ENCODE measurements at regions not wholly inside any gene's neighbourhood (a gene's known extent, or its start where the extent isn't known, plus 50 kb on each side); places are given as distances from the start of the nearest gene placed in this dataset.
"Not testable (repeated sequence)": the region's sequence is repeated elsewhere in the genome, so short reads cannot be mapped to it uniquely, and the experiment has no call there.

GRCh38 chr20:60787276-60787675 is 464.8 kb upstream of the CDH4 start:
- DNase-seq = no peak
- Mint-ChIP-seq H3K27ac (no peak overlapping the region), H3K4me3 (no peak overlapping the region), H3K27me3 (ENCODE audit: low read depth, poor library complexity) (peaks cover 24% of the 10 kb centered on the region), H3K4me1 (peaks cover 27% of the 10 kb centered on the region), H3K9me3 (no peaks in the 10 kb centered on the region), H3K36me3 (ENCODE audit: low read depth) (no peaks in the 10 kb centered on the region)
- no peak for TF ChIP-seq CTCF (IDR thresholded peaks at IDR 0.05)

GRCh38 chr20:60788070-60788469 is 464.0 kb upstream of the CDH4 start:
- DNase-seq = no peak
- Mint-ChIP-seq H3K9me3 (no peaks in the 10 kb centered on the region), H3K27me3 (ENCODE audit: low read depth, poor library complexity) (peaks cover 26% of the 10 kb centered on the region), H3K4me3 (no peak overlapping the region), H3K4me1 (peaks cover 27% of the 10 kb centered on the region), H3K27ac (no peak overlapping the region), H3K36me3 (ENCODE audit: low read depth) (no peaks in the 10 kb centered on the region)
- no peak for TF ChIP-seq CTCF (IDR thresholded peaks at IDR 0.05)

- no peak for DNase-seq
- no peaks in the 10 kb centered on the region for H3K36me3 Mint-ChIP-seq (ENCODE audit: low read depth)
- H3K27me3 Mint-ChIP-seq (ENCODE audit: low read depth, poor library complexity) = peaks cover 31% of the 10 kb centered on the region
- no peak for TF ChIP-seq CTCF (IDR thresholded peaks at IDR 0.05)
- no peaks in the 10 kb centered on the region for H3K9me3 Mint-ChIP-seq
- H3K4me3 Mint-ChIP-seq = no peak overlapping the region
- H3K27ac Mint-ChIP-seq = no peak overlapping the region
- peaks cover 20% of the 10 kb centered on the region for H3K4me1 Mint-ChIP-seq
Measured at GRCh38 chr20:60789399-60789798, 462.7 kb upstream of the CDH4 start.

GRCh38 chr20:60790339-60790738 is 461.7 kb upstream of the CDH4 start:
- H3K9me3 Mint-ChIP-seq; DNase-seq; H3K4me3 Mint-ChIP-seq; H3K36me3 Mint-ChIP-seq (ENCODE audit: low read depth); H3K27ac Mint-ChIP-seq: not testable (repeated sequence)
- Mint-ChIP-seq H3K27me3 (ENCODE audit: low read depth, poor library complexity) (peaks cover 29% of the 10 kb centered on the region), H3K4me1 (peaks cover 22% of the 10 kb centered on the region)

GRCh38 chr20:60791823-60792222 is 460.2 kb upstream of the CDH4 start:
- no peak overlapping the region for H3K4me3 Mint-ChIP-seq
- H3K27ac Mint-ChIP-seq = no peak overlapping the region
- peaks cover 29% of the 10 kb centered on the region for H3K27me3 Mint-ChIP-seq (ENCODE audit: low read depth, poor library complexity)

GRCh38 chr20:60792941-60793340 is 459.1 kb upstream of the CDH4 start:
- no peak for TF ChIP-seq CTCF (IDR thresholded peaks at IDR 0.05)
- H3K27me3 Mint-ChIP-seq (ENCODE audit: low read depth, poor library complexity) = peaks cover 24% of the 10 kb centered on the region

More at GRCh38 chr20:60791823-60792222, 460.2 kb upstream of the CDH4 start:
- no peak for TF ChIP-seq CTCF (IDR thresholded peaks at IDR 0.05)
- no peaks in the 10 kb centered on the region for H3K36me3 Mint-ChIP-seq (ENCODE audit: low read depth)
- no peak for DNase-seq
- peaks cover 24% of the 10 kb centered on the region for H3K4me1 Mint-ChIP-seq
- no peaks in the 10 kb centered on the region for H3K9me3 Mint-ChIP-seq

More at GRCh38 chr20:60792941-60793340, 459.1 kb upstream of the CDH4 start:
- no peak overlapping the region for H3K27ac Mint-ChIP-seq
- no peaks in the 10 kb centered on the region for H3K36me3 Mint-ChIP-seq (ENCODE audit: low read depth)
- DNase-seq = no peak
- no peak overlapping the region for H3K4me3 Mint-ChIP-seq
- H3K4me1 Mint-ChIP-seq = peaks cover 26% of the 10 kb centered on the region
- H3K9me3 Mint-ChIP-seq = peaks cover 4% of the 10 kb centered on the region
